ENCODE measurements at regions not wholly inside any gene's neighbourhood (a gene's known extent, or its start where the extent isn't known, plus 50 kb on each side); places are given as distances from the start of the nearest gene placed in this dataset.

DNA sequence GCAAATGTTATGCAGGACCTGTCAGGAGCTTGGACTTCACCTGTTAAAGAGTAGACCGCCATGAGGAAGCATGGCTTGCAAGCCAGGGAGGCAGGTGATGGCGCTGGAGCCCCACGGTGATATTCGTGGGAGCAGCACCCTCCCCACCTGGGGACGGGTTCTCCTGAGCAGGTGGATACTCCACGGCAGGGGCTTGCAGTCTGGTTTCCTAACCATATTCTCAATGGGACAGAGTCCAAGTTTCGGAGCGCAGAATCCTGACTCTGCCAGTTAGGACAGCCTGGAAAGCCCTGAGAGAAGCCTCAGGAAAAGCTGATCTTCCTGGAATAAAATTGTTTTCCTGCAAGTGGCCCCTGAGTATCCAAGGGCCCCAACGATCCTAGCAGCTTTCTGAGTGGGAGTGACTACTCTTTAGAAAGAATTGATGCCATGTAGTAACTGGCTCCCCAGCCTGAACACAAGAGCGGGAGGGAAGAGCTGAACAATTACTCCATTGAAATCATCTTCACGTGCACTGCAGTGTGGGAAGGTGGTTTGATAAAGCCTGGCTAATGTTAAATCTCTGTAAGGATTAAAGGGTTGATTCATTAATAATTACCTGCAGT lies 146.3 kb upstream of the RAB4A start (continued):
- TF ChIP-seq, protein P1, sequence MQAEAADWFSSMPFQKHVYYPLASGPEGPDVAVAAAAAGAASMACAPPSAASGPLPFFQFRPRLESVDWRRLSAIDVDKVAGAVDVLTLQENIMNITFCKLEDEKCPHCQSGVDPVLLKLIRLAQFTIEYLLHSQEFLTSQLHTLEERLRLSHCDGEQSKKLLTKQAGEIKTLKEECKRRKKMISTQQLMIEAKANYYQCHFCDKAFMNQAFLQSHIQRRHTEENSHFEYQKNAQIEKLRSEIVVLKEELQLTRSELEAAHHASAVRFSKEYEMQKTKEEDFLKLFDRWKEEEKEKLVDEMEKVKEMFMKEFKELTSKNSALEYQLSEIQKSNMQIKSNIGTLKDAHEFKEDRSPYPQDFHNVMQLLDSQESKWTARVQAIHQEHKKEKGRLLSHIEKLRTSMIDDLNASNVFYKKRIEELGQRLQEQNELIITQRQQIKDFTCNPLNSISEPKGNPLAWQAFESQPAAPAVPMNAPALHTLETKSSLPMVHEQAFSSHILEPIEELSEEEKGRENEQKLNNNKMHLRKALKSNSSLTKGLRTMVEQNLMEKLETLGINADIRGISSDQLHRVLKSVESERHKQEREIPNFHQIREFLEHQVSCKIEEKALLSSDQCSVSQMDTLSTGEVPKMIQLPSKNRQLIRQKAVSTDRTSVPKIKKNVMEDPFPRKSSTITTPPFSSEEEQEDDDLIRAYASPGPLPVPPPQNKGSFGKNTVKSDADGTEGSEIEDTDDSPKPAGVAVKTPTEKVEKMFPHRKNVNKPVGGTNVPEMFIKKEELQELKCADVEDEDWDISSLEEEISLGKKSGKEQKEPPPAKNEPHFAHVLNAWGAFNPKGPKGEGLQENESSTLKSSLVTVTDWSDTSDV (CRISPR knock-in tag; IDR thresholded peaks at IDR 0.05): no peak
- no peak for TF ChIP-seq TCF7 (IDR thresholded peaks at IDR 0.05; ENCODE audit: low read depth)
- no peak for TF ChIP-seq SP2 (CRISPR knock-in tag; IDR thresholded peaks at IDR 0.05)
- TF ChIP-seq, protein P2, sequence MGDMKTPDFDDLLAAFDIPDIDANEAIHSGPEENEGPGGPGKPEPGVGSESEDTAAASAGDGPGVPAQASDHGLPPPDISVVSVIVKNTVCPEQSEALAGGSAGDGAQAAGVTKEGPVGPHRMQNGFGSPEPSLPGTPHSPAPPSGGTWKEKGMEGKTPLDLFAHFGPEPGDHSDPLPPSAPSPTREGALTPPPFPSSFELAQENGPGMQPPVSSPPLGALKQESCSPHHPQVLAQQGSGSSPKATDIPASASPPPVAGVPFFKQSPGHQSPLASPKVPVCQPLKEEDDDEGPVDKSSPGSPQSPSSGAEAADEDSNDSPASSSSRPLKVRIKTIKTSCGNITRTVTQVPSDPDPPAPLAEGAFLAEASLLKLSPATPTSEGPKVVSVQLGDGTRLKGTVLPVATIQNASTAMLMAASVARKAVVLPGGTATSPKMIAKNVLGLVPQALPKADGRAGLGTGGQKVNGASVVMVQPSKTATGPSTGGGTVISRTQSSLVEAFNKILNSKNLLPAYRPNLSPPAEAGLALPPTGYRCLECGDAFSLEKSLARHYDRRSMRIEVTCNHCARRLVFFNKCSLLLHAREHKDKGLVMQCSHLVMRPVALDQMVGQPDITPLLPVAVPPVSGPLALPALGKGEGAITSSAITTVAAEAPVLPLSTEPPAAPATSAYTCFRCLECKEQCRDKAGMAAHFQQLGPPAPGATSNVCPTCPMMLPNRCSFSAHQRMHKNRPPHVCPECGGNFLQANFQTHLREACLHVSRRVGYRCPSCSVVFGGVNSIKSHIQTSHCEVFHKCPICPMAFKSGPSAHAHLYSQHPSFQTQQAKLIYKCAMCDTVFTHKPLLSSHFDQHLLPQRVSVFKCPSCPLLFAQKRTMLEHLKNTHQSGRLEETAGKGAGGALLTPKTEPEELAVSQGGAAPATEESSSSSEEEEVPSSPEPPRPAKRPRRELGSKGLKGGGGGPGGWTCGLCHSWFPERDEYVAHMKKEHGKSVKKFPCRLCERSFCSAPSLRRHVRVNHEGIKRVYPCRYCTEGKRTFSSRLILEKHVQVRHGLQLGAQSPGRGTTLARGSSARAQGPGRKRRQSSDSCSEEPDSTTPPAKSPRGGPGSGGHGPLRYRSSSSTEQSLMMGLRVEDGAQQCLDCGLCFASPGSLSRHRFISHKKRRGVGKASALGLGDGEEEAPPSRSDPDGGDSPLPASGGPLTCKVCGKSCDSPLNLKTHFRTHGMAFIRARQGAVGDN (CRISPR knock-in tag; IDR thresholded peaks at IDR 0.05): peak; percentile 74
- TF ChIP-seq, protein P3, sequence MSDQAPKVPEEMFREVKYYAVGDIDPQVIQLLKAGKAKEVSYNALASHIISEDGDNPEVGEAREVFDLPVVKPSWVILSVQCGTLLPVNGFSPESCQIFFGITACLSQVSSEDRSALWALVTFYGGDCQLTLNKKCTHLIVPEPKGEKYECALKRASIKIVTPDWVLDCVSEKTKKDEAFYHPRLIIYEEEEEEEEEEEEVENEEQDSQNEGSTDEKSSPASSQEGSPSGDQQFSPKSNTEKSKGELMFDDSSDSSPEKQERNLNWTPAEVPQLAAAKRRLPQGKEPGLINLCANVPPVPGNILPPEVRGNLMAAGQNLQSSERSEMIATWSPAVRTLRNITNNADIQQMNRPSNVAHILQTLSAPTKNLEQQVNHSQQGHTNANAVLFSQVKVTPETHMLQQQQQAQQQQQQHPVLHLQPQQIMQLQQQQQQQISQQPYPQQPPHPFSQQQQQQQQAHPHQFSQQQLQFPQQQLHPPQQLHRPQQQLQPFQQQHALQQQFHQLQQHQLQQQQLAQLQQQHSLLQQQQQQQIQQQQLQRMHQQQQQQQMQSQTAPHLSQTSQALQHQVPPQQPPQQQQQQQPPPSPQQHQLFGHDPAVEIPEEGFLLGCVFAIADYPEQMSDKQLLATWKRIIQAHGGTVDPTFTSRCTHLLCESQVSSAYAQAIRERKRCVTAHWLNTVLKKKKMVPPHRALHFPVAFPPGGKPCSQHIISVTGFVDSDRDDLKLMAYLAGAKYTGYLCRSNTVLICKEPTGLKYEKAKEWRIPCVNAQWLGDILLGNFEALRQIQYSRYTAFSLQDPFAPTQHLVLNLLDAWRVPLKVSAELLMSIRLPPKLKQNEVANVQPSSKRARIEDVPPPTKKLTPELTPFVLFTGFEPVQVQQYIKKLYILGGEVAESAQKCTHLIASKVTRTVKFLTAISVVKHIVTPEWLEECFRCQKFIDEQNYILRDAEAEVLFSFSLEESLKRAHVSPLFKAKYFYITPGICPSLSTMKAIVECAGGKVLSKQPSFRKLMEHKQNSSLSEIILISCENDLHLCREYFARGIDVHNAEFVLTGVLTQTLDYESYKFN (CRISPR knock-in tag; conservative IDR thresholded peaks at IDR 0.05): 0 out of 2 replicates have a peak, but pooled peaks have one; percentile 19
- 0 out of 2 replicates have a peak, but pooled peaks have one; percentile 9 for TF ChIP-seq HNF4G (IDR thresholded peaks at IDR 0.05; ENCODE audit: borderline replicate concordance, low read depth, low read length)
- no peak for TF ChIP-seq HNF4G (CRISPR knock-in tag; IDR thresholded peaks at IDR 0.05; ENCODE audit: borderline replicate concordance, low read depth)
- no peak for TF ChIP-seq SAP130 (CRISPR knock-in tag; IDR thresholded peaks at IDR 0.05; ENCODE audit: low read depth)
- TF ChIP-seq, protein P4, sequence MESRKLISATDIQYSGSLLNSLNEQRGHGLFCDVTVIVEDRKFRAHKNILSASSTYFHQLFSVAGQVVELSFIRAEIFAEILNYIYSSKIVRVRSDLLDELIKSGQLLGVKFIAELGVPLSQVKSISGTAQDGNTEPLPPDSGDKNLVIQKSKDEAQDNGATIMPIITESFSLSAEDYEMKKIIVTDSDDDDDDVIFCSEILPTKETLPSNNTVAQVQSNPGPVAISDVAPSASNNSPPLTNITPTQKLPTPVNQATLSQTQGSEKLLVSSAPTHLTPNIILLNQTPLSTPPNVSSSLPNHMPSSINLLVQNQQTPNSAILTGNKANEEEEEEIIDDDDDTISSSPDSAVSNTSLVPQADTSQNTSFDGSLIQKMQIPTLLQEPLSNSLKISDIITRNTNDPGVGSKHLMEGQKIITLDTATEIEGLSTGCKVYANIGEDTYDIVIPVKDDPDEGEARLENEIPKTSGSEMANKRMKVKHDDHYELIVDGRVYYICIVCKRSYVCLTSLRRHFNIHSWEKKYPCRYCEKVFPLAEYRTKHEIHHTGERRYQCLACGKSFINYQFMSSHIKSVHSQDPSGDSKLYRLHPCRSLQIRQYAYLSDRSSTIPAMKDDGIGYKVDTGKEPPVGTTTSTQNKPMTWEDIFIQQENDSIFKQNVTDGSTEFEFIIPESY (CRISPR knock-in tag; IDR thresholded peaks at IDR 0.05): peak; percentile 90
- TF ChIP-seq ZMYM4 (CRISPR knock-in tag; IDR thresholded peaks at IDR 0.05): peak; percentile 36; the same call in 1 of the 2 replicates
- TF ChIP-seq KDM5B (CRISPR knock-in tag; IDR thresholded peaks at IDR 0.05; ENCODE audit: borderline replicate concordance): peak; percentile 23; the same call in 1 of the 2 replicates
- TF ChIP-seq, protein P5, sequence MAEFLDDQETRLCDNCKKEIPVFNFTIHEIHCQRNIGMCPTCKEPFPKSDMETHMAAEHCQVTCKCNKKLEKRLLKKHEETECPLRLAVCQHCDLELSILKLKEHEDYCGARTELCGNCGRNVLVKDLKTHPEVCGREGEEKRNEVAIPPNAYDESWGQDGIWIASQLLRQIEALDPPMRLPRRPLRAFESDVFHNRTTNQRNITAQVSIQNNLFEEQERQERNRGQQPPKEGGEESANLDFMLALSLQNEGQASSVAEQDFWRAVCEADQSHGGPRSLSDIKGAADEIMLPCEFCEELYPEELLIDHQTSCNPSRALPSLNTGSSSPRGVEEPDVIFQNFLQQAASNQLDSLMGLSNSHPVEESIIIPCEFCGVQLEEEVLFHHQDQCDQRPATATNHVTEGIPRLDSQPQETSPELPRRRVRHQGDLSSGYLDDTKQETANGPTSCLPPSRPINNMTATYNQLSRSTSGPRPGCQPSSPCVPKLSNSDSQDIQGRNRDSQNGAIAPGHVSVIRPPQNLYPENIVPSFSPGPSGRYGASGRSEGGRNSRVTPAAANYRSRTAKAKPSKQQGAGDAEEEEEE (CRISPR knock-in tag; IDR thresholded peaks at IDR 0.05; ENCODE audit: borderline replicate concordance): no peak
- no peak for TF ChIP-seq REXO4 (CRISPR knock-in tag; IDR thresholded peaks at IDR 0.05; ENCODE audit: borderline replicate concordance)
- no peak for TF ChIP-seq ZBTB7A (CRISPR knock-in tag; IDR thresholded peaks at IDR 0.05)

Measured in HepG2 (cell line).